Activated T-helper 1 cell treated with anti-CD3 and anti-CD28 coated beads, Interleukin-12 subunit alpha, Interleukin-12 subunit beta, Interleukin-2, Interleukin-4 antibody, amounts not matched to agents 30 ng/mL and 10 ng/mL and 1 ng/mL, durations not matched to agents 14 hours and 24 hours and 36 hours (primary cell): ENCODE measurements at regions not wholly inside any gene's neighbourhood (a gene's known extent, or its start where the extent isn't known, plus 50 kb on each side); places are given as distances from the start of the nearest gene placed in this dataset.
"Not testable (repeated sequence)": the region's sequence is repeated elsewhere in the genome, so short reads cannot be mapped to it uniquely, and the experiment has no call there.

ENCODE experiments used
- DNase-seq: peaks from one replicate; pipeline ENCODE4 v3.0.0; 2021; ENCODE audit warnings: low spot score
- H3K27ac Mint-ChIP-seq: one replicate; pipeline ENCODE4 v1.8.0; 2021; ENCODE audit warnings: mild to moderate bottlenecking, mixed read lengths
- H3K27me3 Mint-ChIP-seq: one replicate; pipeline ENCODE4 v1.8.0; 2022; ENCODE audit warnings: mild to moderate bottlenecking, moderate library complexity, mixed read lengths; ENCODE audit not compliant: insufficient read depth
- H3K36me3 Mint-ChIP-seq: one replicate; pipeline ENCODE4 v1.8.0; 2021; ENCODE audit warnings: low read depth, mixed read lengths
- H3K4me1 Mint-ChIP-seq: one replicate; pipeline ENCODE4 v1.8.0; 2021; ENCODE audit warnings: low read depth, mixed read lengths
- H3K4me3 Mint-ChIP-seq: one replicate; pipeline ENCODE4 v1.8.0; 2021; ENCODE audit warnings: mild to moderate bottlenecking, moderate library complexity, mixed read lengths
- H3K9me3 Mint-ChIP-seq: one replicate; pipeline ENCODE4 v1.8.0; 2021; ENCODE audit warnings: mixed read lengths
- intact Hi-C: fragments of 100-400 bp; cut with micrococcal nuclease; formaldehyde crosslinking; loops from one replicate; pipeline ENCODE4 v1.15.1; 2024

DNA sequence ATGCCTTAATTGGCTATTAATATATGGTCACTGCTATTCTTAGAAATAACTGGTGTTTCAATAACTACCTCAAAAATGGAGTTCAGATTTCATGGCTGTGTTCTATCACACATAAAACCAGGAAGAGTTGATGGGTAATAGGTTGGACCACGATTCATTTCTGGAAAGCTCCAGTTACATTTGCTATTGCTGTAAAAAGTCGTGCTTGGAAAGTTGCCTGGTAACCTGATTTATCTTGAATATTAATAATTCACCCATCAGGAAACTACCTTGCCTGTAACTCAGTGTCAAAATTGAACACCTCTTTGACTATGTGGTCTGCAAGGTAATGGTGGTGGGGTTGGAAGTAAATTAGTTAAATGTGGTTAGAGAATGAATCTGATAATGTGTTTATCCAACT lies 104.7 kb upstream of the IFNG-AS1 start:
- Mint-ChIP-seq H3K4me3 (no peak overlapping the region), H3K27ac (no peak overlapping the region), H3K4me1 (no peaks in the 10 kb centered on the region), H3K36me3 (no peaks in the 10 kb centered on the region), H3K27me3 (peaks cover 6% of the 10 kb centered on the region), H3K9me3 (peaks cover 3% of the 10 kb centered on the region)
- intact Hi-C loops: no loop called here
- no peak for DNase-seq

DNA sequence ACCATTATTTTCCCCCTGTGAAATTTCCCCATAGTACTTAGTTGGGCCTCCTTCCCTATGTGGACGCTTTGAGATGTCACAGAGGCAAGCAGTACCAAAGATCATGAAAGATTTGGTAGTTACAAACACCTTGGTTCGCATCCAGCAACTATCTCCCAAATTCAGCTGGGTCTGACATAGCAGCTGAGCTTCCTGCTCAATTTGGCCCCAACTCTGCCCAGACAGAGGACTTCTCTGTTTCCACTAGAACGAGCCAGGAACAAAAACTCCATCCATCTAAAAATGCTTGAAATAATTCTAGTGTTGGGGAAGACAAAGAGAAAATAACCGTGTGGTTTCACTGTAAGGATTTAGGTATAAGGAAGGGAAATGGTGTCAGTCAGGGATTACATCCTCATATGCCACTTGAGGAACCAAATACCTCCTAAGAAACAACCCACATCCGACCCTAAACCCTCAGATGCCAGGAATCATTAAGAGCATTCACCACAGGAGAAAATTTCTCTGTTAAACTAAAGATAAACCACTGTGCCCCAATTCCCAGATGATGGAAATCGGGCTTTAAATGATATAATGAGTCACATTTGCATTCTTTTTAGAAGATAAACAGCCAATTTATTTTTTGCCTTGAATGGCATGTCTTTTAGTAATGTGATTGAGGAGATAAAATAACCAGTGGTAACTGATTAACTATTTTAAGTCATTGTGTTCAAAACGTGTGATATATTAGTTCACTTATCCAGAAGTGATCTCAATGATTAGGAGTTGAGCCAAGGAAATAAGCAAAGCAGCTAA lies 103.7 kb upstream of the IFNG-AS1 start:
- Mint-ChIP-seq H3K4me1 (no peaks in the 10 kb centered on the region), H3K27me3 (peaks cover 6% of the 10 kb centered on the region), H3K9me3 (peaks cover 3% of the 10 kb centered on the region), H3K4me3 (no peak overlapping the region), H3K27ac (no peak overlapping the region), H3K36me3 (no peaks in the 10 kb centered on the region)
- intact Hi-C loops: no loop called here
- no peak for DNase-seq

DNA sequence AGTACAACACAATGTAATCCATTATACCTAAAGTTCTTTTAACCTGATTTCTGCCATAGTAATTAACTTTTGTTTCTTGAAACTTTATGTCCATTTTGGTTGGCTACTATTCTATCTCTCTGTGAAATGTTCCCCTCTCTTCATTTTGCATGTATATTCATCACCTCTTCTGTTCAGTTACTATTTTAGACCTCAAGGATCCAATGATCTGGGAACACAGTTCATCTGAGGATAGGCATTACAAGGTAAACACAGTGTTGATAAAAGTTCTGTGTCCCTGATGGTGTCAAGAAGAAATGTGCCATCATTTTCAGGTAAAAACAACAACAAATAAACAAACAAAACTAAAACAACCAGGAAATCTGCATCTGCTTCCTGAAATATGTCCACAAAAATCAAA lies 102.2 kb upstream of the IFNG-AS1 start:
- intact Hi-C loops: no loop called here
- no peak overlapping the region for H3K27ac Mint-ChIP-seq
- no peaks in the 10 kb centered on the region for H3K36me3 Mint-ChIP-seq
- no peak overlapping the region for H3K4me3 Mint-ChIP-seq
- peaks cover 6% of the 10 kb centered on the region for H3K27me3 Mint-ChIP-seq
- DNase-seq: no peak
- peaks cover 3% of the 10 kb centered on the region for H3K9me3 Mint-ChIP-seq
- no peaks in the 10 kb centered on the region for H3K4me1 Mint-ChIP-seq

DNA sequence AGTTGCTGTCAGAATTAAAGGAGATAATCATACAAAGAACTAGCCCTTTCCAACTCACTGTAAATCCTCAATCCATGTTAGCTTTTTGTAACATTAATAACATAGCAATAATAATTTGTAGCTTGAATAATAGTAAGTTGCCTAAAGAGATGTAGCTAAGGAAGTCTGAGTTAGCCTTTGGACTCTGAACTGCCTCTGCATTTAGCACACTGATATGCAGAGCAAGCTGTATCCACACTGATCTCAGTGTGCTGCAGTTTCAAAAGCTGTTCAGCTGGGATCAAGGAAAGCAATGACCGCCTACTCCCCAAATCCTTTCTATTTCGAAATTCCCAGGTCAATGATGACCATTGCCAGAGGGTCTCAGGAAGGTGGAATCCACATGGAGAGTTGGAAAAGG lies 99.3 kb upstream of the IFNG-AS1 start:
- no peak overlapping the region for H3K27ac Mint-ChIP-seq
- intact Hi-C loops: no loop called here
- H3K27me3 Mint-ChIP-seq: peaks cover 6% of the 10 kb centered on the region
- no peak overlapping the region for H3K4me3 Mint-ChIP-seq
- DNase-seq: no peak
- H3K4me1 Mint-ChIP-seq: no peaks in the 10 kb centered on the region
- H3K36me3 Mint-ChIP-seq: no peaks in the 10 kb centered on the region
- no peaks in the 10 kb centered on the region for H3K9me3 Mint-ChIP-seq

DNA sequence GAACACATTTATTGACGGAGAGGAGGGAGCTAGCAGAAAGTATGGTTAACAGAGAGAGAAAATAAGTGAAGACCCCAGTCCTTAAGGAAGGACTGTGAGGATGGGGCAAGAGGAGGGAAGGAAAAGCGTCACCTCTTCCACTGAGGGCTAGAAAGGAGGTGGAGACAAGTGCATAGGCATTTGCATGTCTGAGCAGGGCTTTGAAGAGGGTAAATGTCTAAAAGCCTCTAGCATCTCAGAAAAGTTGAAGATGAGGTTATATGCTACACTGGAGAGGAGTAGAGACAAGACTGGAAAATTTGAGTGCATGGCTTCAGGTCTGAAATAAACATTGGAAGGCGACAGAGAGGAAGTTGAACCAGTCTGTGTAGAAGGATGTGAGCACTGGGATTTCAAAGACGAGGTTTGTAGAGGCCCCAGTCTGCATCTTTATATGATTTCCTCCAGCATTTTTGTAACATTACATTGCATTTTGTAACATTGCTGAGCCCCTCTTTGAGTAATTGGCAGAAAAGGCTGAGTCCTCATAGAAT lies 98.5 kb upstream of the IFNG-AS1 start:
- peaks cover 6% of the 10 kb centered on the region for H3K27me3 Mint-ChIP-seq
- H3K4me3 Mint-ChIP-seq: no peak overlapping the region
- no peak overlapping the region for H3K27ac Mint-ChIP-seq
- no peaks in the 10 kb centered on the region for H3K4me1 Mint-ChIP-seq
- H3K36me3 Mint-ChIP-seq: no peaks in the 10 kb centered on the region
- no peak for DNase-seq
- no peaks in the 10 kb centered on the region for H3K9me3 Mint-ChIP-seq
- intact Hi-C loops: no loop called here

DNA sequence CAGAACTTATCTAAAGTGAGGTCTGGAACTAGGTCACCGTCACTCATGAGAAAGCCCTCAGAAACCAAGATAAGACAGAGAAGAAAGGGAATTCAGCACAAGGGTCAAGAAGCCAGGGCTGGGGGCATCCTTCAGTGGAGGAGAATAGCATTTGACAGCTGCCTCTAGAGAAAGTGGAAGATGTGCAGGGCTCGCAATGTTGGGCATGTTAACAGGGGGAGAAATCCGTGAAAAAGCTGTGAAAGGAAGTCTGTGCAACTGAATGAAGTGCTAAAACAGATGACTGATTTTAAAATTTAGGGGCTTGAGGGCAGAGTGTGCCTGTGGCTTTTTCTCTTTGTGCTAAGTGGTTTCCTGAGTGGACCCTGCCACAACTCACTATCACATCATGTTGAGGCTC lies 97.7 kb upstream of the IFNG-AS1 start:
- Mint-ChIP-seq H3K9me3 (no peaks in the 10 kb centered on the region), H3K36me3 (no peaks in the 10 kb centered on the region), H3K27me3 (peaks cover 5% of the 10 kb centered on the region), H3K4me3 (no peak overlapping the region), H3K4me1 (no peaks in the 10 kb centered on the region), H3K27ac (no peak overlapping the region)
- no peak for DNase-seq
- intact Hi-C loops: no loop called here

DNA sequence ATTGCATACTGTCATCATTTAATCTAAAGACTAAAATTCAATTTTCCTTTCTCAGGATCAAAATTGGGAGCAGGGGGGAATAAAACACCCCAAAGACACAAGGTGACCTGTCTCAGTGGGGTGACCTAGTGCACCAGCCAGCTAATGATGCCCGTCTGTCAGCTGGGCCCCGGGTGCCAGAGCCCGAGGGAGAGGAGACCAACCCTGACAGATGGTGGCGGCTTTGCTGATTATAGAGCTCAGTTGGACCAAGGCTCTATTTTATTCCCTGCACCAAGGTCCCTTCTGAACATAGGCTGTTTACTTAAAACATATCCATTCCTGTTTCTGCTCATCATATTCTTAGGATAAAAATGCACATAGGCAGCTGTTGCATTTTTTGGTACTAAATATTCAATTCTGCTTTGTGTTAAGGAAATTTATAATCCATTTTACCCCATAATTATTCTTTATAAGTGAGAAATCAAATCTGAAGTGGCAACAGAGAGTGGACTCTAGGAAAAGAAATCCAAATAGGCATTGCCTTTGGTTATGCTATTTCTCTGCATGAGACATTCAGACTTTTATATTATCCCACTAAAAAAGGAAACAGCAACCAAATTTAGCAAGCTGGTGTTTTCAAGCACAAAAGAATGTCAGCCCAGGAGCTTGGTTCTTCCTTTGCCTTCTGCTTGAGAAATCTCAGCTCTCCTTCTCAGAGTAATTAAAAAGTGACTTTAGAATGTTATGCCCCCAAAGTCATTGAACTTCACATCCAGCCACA lies 96.8 kb upstream of the IFNG-AS1 start:
- Mint-ChIP-seq H3K36me3 (no peaks in the 10 kb centered on the region), H3K4me1 (no peaks in the 10 kb centered on the region), H3K9me3 (no peaks in the 10 kb centered on the region), H3K27ac (no peak overlapping the region), H3K4me3 (no peak overlapping the region), H3K27me3 (peaks cover 5% of the 10 kb centered on the region)
- DNase-seq: no peak
- intact Hi-C loops: no loop called here

DNA sequence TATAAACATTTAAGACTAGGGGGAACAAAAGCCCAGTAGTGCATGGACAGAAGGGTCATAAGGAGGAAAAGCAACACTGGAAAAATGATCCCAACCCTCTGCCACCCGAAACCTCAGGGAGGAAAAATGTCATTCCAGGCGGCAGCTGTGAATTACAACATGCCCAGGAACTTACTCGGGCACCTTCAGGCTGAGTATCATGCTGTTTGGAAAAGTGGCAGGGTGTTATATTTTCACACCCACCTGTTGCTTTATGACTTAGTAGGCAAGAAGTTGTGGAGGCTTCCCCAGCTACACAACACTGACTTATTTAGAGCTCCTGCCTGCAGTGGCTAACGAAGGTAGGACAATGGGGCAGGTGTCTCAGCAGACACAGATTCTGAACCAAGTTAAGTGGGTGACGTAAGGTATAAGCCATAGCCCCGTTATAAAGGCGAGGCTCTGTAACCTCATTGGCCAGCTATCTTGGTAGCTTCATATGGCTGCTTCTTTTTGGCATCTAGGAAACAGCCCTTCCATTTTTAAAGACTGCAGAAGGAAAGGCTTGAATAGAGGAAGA lies 96.1 kb upstream of the IFNG-AS1 start:
- H3K27me3 Mint-ChIP-seq: peaks cover 5% of the 10 kb centered on the region
- no peaks in the 10 kb centered on the region for H3K36me3 Mint-ChIP-seq
- intact Hi-C loops: no loop called here
- no peak overlapping the region for H3K4me3 Mint-ChIP-seq
- no peaks in the 10 kb centered on the region for H3K9me3 Mint-ChIP-seq
- H3K4me1 Mint-ChIP-seq: no peaks in the 10 kb centered on the region
- DNase-seq: no peak
- no peak overlapping the region for H3K27ac Mint-ChIP-seq

DNA sequence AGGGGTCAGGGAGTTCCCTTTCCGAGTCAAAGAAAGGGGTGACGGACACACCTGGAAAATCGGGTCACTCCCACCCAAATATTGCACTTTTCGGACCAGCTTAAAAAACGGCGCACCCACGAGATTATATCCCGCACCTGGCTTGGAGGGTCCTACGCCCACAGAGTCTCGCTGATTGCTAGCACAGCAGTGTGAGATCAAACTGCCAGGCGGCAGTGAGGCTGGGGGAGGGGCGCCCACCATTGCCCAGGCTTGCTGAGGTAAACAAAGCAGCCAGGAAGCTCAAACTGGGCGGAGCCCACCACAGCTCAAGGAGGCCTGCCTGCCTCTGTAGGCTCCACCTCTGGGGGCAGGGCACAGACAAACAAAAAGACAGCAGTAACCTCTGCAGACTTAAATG lies 88.8 kb upstream of the IFNG-AS1 start:
- H3K27me3 Mint-ChIP-seq, DNase-seq, H3K36me3 Mint-ChIP-seq, H3K4me3 Mint-ChIP-seq, H3K9me3 Mint-ChIP-seq, H3K4me1 Mint-ChIP-seq, H3K27ac Mint-ChIP-seq, intact Hi-C loops: not testable (repeated sequence)

DNA sequence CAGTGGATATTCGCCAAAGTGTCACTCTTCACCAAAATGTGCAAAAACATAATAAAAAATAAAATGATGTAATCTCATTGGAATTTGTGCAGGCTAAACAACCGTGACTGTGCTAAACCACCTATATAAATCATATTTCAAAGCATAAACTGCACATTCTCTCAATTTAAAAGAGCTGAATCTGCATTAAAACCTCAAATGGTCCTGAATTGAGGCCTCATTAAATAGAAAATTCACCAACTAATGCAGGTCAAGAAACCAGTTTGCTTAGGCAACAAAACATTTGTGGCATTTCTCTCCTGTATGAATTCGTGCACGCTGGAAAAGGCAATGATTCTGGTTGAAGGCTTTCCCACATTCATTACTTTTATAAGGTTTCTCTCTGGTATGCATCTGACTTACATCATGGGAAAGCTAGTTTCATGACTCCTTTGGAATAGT lies 80.1 kb upstream of the IFNG-AS1 start:
- no peak overlapping the region for H3K27ac Mint-ChIP-seq
- intact Hi-C loops: no loop called here

DNA sequence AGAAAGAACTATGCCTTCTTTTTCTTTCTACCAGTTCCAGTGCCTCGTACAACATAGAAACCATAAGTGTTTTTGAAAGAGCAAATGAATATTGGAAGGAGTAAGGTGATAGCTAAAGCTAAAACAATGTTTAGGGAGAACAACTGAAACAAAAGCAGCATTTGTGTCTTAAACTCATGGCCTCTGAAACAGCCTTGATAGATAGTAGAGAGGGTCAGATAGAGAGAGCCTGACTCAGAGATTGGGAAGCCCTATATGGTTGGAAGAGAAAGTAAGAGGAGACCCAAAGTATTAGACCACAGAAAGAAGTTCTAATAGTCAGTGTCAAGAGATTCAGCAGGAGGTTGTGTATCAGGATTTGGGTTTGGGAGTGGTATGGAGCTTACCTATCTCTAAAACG lies 79.6 kb upstream of the IFNG-AS1 start:
- Mint-ChIP-seq H3K27me3 (peaks cover 7% of the 10 kb centered on the region), H3K9me3 (peaks cover 12% of the 10 kb centered on the region), H3K4me3 (no peak overlapping the region), H3K36me3 (no peaks in the 10 kb centered on the region), H3K4me1 (no peaks in the 10 kb centered on the region), H3K27ac (no peak overlapping the region)
- no peak for DNase-seq
- intact Hi-C loops: no loop called here

More for the DNA sequence above, 80.1 kb upstream of the IFNG-AS1 start:
- no peak overlapping the region for H3K4me3 Mint-ChIP-seq
- peaks cover 7% of the 10 kb centered on the region for H3K27me3 Mint-ChIP-seq
- DNase-seq: no peak
- H3K36me3 Mint-ChIP-seq: no peaks in the 10 kb centered on the region
- H3K4me1 Mint-ChIP-seq: no peaks in the 10 kb centered on the region
- H3K9me3 Mint-ChIP-seq: peaks cover 12% of the 10 kb centered on the region

DNA sequence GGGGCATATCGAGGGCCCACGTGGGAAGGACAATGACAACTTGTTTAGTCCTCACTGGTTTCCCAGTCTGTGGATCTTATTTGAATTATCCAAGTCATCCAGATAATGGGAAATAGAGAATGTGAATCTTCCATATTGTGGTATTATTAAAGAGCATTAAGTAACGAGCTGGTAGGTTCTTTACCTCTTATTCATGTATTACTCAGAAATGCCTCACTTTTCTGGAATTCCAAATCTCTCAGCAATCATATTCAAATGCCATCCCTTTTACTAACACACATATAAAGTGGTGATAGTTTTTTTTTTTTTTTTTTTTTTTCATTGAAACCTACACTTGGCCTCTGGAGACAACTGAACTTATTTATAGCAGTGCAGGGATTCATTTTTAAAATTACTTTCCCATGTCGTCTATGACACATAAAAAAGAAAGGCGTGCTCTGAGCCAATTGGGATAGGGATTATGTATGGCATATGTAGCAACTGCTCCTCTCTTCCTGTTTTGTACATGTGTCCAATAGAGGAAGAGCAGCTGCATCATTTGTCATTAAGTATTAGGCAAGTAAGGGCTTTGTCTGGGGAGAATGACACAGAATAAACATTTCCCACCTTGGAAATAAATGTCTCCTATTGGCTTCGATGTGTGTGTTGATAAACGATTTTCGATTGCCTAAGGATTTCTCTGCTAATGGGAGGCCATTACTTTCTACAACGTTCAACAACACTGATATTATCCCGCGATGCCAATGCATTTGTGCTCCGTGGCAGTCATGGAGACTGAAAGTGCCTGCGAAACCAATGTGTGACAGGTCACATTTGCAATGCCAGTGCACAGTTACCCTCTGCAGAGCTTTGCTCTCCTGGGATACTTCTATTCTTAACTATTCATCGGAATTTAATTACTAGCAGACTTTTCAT lies 78.6 kb upstream of the IFNG-AS1 start:
- Mint-ChIP-seq H3K4me1 (no peaks in the 10 kb centered on the region), H3K27me3 (peaks cover 7% of the 10 kb centered on the region)

More for the DNA sequence above, 78.6 kb upstream of the IFNG-AS1 start:
- peaks cover 12% of the 10 kb centered on the region for H3K9me3 Mint-ChIP-seq
- intact Hi-C loops: no loop called here
- H3K4me3 Mint-ChIP-seq: no peak overlapping the region
- no peak overlapping the region for H3K27ac Mint-ChIP-seq
- H3K36me3 Mint-ChIP-seq: no peaks in the 10 kb centered on the region
- DNase-seq: no peak
